ENCODE measurements at regions not wholly inside any gene's neighbourhood (a gene's known extent, or its start where the extent isn't known, plus 50 kb on each side); places are given as distances from the start of the nearest gene placed in this dataset.

GRCh38 chrX:7983581-7983980, 56.4 kb upstream of the PNPLA4 start:
- Histone ChIP-seq H3K4me3 (no peak overlapping the region), H3K36me3 (ENCODE audit: low read depth) (no peaks in the 10 kb centered on the region), H3K9me3 (ENCODE audit: insufficient read depth, low read depth) (no peaks in the 10 kb centered on the region), H3K4me1 (replicated peaks; ENCODE audit: insufficient read depth) (peaks cover 17% of the 10 kb centered on the region), H3K27ac (no peak overlapping the region), H2AFZ (no peak overlapping the region), H3K4me2 (no peak overlapping the region), H3F3A (ENCODE audit: insufficient read depth, low read depth) (peaks cover 9% of the 10 kb centered on the region), H3K79me2 (ENCODE audit: low read depth) (no peaks in the 10 kb centered on the region), H3K9me2 (ENCODE audit: insufficient read depth) (no peaks in the 10 kb centered on the region), H4K20me1 (ENCODE audit: insufficient read depth) (no peaks in the 10 kb centered on the region), H3K27me3 (ENCODE audit: insufficient read depth, low read depth) (no peaks in the 10 kb centered on the region)
- CTCF ChIA-PET = no interaction called here
- no TSS peak for BruUV-seq (replicated peaks)
- DNase-seq = no peak
- POLR2A ChIA-PET (ENCODE audit: unreplicated experiment) = no interaction called here
- intact Hi-C loops (cut with micrococcal nuclease; ENCODE audit: unreplicated experiment) = no loop called here
- TF ChIP-seq, protein P1, sequence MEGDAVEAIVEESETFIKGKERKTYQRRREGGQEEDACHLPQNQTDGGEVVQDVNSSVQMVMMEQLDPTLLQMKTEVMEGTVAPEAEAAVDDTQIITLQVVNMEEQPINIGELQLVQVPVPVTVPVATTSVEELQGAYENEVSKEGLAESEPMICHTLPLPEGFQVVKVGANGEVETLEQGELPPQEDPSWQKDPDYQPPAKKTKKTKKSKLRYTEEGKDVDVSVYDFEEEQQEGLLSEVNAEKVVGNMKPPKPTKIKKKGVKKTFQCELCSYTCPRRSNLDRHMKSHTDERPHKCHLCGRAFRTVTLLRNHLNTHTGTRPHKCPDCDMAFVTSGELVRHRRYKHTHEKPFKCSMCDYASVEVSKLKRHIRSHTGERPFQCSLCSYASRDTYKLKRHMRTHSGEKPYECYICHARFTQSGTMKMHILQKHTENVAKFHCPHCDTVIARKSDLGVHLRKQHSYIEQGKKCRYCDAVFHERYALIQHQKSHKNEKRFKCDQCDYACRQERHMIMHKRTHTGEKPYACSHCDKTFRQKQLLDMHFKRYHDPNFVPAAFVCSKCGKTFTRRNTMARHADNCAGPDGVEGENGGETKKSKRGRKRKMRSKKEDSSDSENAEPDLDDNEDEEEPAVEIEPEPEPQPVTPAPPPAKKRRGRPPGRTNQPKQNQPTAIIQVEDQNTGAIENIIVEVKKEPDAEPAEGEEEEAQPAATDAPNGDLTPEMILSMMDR (conservative IDR thresholded peaks at IDR 0.05) = no peak
- TF ChIP-seq EZH2 (IDR thresholded peaks at IDR 0.05; ENCODE audit: low read depth) = no peak
